ENCODE measurements at regions not wholly inside any gene's neighbourhood (a gene's known extent, or its start where the extent isn't known, plus 50 kb on each side); places are given as distances from the start of the nearest gene placed in this dataset.

- DNase-seq (ENCODE audit: low read depth, low spot score): no peak
- WGBS (ENCODE audit: insufficient coverage, insufficient replicate concordance, low lambda C conversion rate, missing lambda C conversion rate): 92% methylated on average over 1 of the region's 1 CpG
- intact Hi-C loops (cut with micrococcal nuclease; ENCODE audit: unreplicated experiment) (no loop called here), in situ Hi-C loops (cut with MboI) (no loop called here)
- H3K4me3 ChIP-seq: no peak overlapping the region
- no peaks in the 10 kb centered on the region for H3K4me1 ChIP-seq (ENCODE audit: control insufficient read depth, insufficient read depth, low read length)
- no peak overlapping the region for H3K4me2 ChIP-seq (ENCODE audit: control insufficient read depth, insufficient read depth)
- no peaks in the 10 kb centered on the region for H3K9me3 ChIP-seq (replicated peaks; ENCODE audit: control insufficient read depth, insufficient read depth, low read length)
- H3K9ac ChIP-seq (ENCODE audit: control insufficient read depth, insufficient read depth, low read length): no peak overlapping the region
- ChIA-PET CTCF (interaction anchor here (0.7 to 1.6 kb wide), 2 partner anchors 16 to 1116 kb away, joined by 3 to 6 read pairs; no protein-coding TSS in a partner anchor), SMC1A (ENCODE audit: uncharacterized antibody, unreplicated experiment) (no interaction called here), RAD21 (ENCODE audit: unreplicated experiment) (no interaction called here), POLR2A (no interaction called here)
- no peak overlapping the region for H2AFZ ChIP-seq (ENCODE audit: control insufficient read depth, low read depth, low read length)
- no peaks in the 10 kb centered on the region for H3K27me3 ChIP-seq (replicated peaks in 1 of 2; ENCODE audit: control insufficient read depth in 2 of 2, insufficient read depth in 2 of 2, low read length in 1 of 2)
- BruUV-seq (replicated peaks): no TSS peak
- H3K27ac ChIP-seq (ENCODE audit: control insufficient read depth, insufficient read depth): no peak overlapping the region
- ATAC-seq: no peak
- TF ChIP-seq GATAD2B (conservative IDR thresholded peaks at IDR 0.05; ENCODE audit: low read depth): no peak
- TF ChIP-seq STAT1 (conservative IDR thresholded peaks at IDR 0.05): no peak
- TF ChIP-seq ESRRA (IDR thresholded peaks at IDR 0.05; ENCODE audit: low read length): no peak
- no peak for TF ChIP-seq IRF5 (IDR thresholded peaks at IDR 0.05; ENCODE audit: borderline replicate concordance)
- no peak for TF ChIP-seq TBL1XR1 (IDR thresholded peaks at IDR 0.05; ENCODE audit: low read depth, low read length)
- TF ChIP-seq BCL3 (IDR thresholded peaks at IDR 0.05; ENCODE audit: borderline replicate concordance, insufficient read depth, low read depth, low read length, poor library complexity, severe bottlenecking): no peak
- no peak for TF ChIP-seq ATF2 (IDR thresholded peaks at IDR 0.05; ENCODE audit: low read length)
- FAIRE-seq: no peak
- H3K79me2 ChIP-seq (ENCODE audit: control insufficient read depth, insufficient read depth, low read length): no peaks in the 10 kb centered on the region
- no peaks in the 10 kb centered on the region for H3K36me3 ChIP-seq (ENCODE audit: control insufficient read depth in 2 of 2, insufficient read depth in 2 of 2, low read length in 1 of 2)
- no peaks in the 10 kb centered on the region for H4K20me1 ChIP-seq (ENCODE audit: control insufficient read depth, insufficient read depth)
These were observed 172.8 kb upstream of the PSMD7 start for GRCh38 chr16:74123826-74124225.
